Adrenal gland (tissue), 5 donors: ENCODE measurements at regions not wholly inside any gene's neighbourhood (a gene's known extent, or its start where the extent isn't known, plus 50 kb on each side); places are given as distances from the start of the nearest gene placed in this dataset.

Experiments used
- CTCF ChIP-seq, 6 experiments: fragments of 450-650 bp in 4 of 6; fragments of 200-600 bp in 2 of 6; sonication (generic) in 1 of 6; IDR thresholded peaks; 1 replicate in 5 of 6; 2 replicates in 1 of 6; pipeline versions ENCODE4 v1.5.1 to v1.8.0; 2016 to 2021; ENCODE audit warnings: antibody characterized with exemption in 6 of 6, mild to moderate bottlenecking in 2 of 6, moderate library complexity in 1 of 6
- POLR2A ChIP-seq, 2 donors: fragments of 450-650 bp; IDR thresholded peaks; one replicate each; pipeline ENCODE4 v1.6.1; 2017; ENCODE audit warnings: antibody characterized with exemption in 2 of 2, mild to moderate bottlenecking in 2 of 2, moderate library complexity in 1 of 2
- donor health status: DM: no; HTN: no; CAD: no.

- TF ChIP-seq CTCF (IDR thresholded peaks at IDR 0.05) (no peak), POLR2A (IDR thresholded peaks at IDR 0.05) (no peak)
These were observed 454.6 kb downstream of the IRX1 start for GRCh38 chr5:4050203-4050602.
